Natural killer cell treated with Interleukin-12 subunit alpha and Interleukin-12 subunit beta and Interleukin-15 and Interleukin-18, amount 100 ng/mL, for 72 hours (primary cell): ENCODE measurements at regions not wholly inside any gene's neighbourhood (a gene's known extent, or its start where the extent isn't known, plus 50 kb on each side); places are given as distances from the start of the nearest gene placed in this dataset.
"Not testable (repeated sequence)": the region's sequence is repeated elsewhere in the genome, so short reads cannot be mapped to it uniquely, and the experiment has no call there.

Experiments used
- ATAC-seq, 2 donors: fragments of 150-1000 bp; cut with Tn5 transposase in 1 of 2; sonication (Bioruptor Pico), chemical (Tn5 transposase) in 1 of 2; 2 replicates each; pipeline ENCODE4 v1.10.0; 2021
- DNase-seq: peaks from one replicate; pipeline ENCODE4 v3.0.0; 2022; ENCODE audit warnings: low spot score
- H3K27ac Mint-ChIP-seq, 2 donors: 1 replicate in 1 of 2; 2 replicates in 1 of 2; pipeline ENCODE4 v1.8.0; 2022; ENCODE audit warnings: mixed read lengths in 2 of 2, mild to moderate bottlenecking in 1 of 2, moderate library complexity in 1 of 2
- H3K27me3 Mint-ChIP-seq, 2 donors: 1 replicate in 1 of 2; 2 replicates in 1 of 2; pipeline ENCODE4 v1.8.0; 2022; ENCODE audit warnings: mixed read lengths in 2 of 2
- H3K36me3 Mint-ChIP-seq: one replicate; pipeline ENCODE4 v1.8.0; 2022; ENCODE audit warnings: mixed read lengths
- H3K4me1 Mint-ChIP-seq, 2 donors: 1 replicate in 1 of 2; 2 replicates in 1 of 2; pipeline ENCODE4 v1.8.0; 2022; ENCODE audit warnings: low read depth in 2 of 2, mixed read lengths in 2 of 2, mild to moderate bottlenecking in 1 of 2
- H3K4me3 Mint-ChIP-seq: one replicate; pipeline ENCODE4 v1.8.0; 2022; ENCODE audit warnings: mixed read lengths
- H3K9me3 Mint-ChIP-seq: 2 replicates; pipeline ENCODE4 v1.8.0; 2022; ENCODE audit warnings: mixed read lengths

DNA sequence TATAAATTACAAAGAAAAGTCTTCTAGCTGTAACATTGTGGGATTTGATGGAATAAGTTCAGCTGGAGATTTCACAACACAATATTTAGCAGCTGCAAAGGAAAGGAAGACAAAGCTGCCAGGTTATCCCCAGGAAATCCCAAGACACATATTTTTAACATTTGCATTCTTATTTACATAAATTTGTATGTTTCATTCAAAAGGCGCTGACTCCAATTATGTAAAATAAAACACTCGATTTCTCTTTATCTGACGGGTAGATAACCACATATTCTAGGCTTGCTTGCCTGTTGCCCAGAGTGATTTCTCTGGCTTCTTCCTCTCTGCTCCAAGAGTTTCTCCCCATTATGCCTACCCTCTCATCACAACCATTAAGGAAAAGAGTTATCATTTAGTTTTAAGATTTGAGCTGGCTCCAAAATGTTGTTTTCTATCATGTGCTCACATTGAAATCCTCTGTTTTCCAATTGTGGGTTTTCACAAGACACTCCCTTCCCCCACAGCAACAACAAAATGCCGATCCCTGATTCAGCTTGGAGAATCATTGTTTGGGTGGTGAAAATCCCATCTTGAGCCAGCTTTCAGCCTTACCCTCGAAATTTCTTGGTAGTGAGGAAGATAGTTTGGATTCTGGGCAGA lies 128.2 kb upstream of the RASGEF1B start:
- H3K27ac Mint-ChIP-seq, result no peak overlapping the region
- ATAC-seq (no peak), DNase-seq (no peak)
- H3K4me3 Mint-ChIP-seq, result no peak overlapping the region
- H3K36me3 Mint-ChIP-seq, result no peaks in the 10 kb centered on the region
- peaks cover 0 to 3% of the 10 kb centered on the region in 2 donors for H3K4me1 Mint-ChIP-seq
- no peaks in the 10 kb centered on the region for H3K9me3 Mint-ChIP-seq
- peaks cover 9 to 15% of the 10 kb centered on the region in 2 donors for H3K27me3 Mint-ChIP-seq

GRCh38 chr4:81595798-81596610 lies 124.3 kb upstream of the RASGEF1B start:
- no peak for DNase-seq
- peaks cover 7 to 18% of the 10 kb centered on the region in 2 donors for H3K27me3 Mint-ChIP-seq
- no peak overlapping the region for H3K4me3 Mint-ChIP-seq
- H3K27ac Mint-ChIP-seq, result no peak overlapping the region
- no peaks in the 10 kb centered on the region for H3K36me3 Mint-ChIP-seq
- no peak for ATAC-seq
- peaks cover 0 to 3% of the 10 kb centered on the region in 2 donors for H3K4me1 Mint-ChIP-seq
- H3K9me3 Mint-ChIP-seq, result peaks cover 2% of the 10 kb centered on the region

GRCh38 chr4:81595287-81595686 lies 123.6 kb upstream of the RASGEF1B start:
- Mint-ChIP-seq H3K4me1 (peaks cover 0 to 3% of the 10 kb centered on the region in 2 donors), H3K36me3 (no peaks in the 10 kb centered on the region), H3K9me3 (peaks cover 2% of the 10 kb centered on the region), H3K4me3 (no peak overlapping the region), H3K27ac (no peak overlapping the region), H3K27me3 (peaks cover 6 to 18% of the 10 kb centered on the region in 2 donors)
- DNase-seq, result no peak
- no peak for ATAC-seq

DNA sequence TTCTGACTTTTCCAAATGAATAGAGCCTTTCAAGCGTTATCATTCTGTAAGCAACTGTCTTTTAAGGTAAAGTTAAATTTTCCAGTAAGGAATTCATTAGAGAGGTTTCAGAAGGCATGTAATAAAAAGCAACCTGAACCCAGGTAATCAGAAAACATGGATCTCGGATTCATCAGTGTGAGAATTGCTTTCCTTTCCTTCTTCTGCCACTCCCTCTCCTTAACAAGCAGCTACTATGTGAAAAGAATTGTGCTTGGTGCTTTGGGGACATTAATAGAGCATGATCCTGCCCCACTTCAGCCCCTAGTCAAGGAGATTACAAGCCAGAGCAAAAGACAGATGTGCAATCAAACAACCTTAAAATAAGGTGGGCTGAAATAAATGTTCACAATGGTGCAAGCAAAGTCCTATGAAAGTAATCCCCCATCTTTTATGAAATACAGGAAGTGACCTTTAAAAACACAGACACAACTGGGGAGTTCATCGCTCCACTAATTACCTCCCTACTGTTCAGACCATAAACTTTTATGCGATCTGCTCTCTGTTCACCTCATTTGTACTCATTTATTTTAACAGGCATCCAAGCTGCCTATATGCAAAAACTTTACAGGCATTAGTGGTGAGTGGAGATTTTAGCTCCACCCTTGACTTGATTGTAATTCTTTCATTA lies 122.9 kb upstream of the RASGEF1B start:
- Mint-ChIP-seq H3K4me1 (no peaks in the 10 kb centered on the region), H3K36me3 (no peaks in the 10 kb centered on the region), H3K4me3 (no peak overlapping the region), H3K27me3 (peaks cover 0 to 12% of the 10 kb centered on the region in 2 donors), H3K9me3 (peaks cover 2% of the 10 kb centered on the region), H3K27ac (no peak overlapping the region)
- ATAC-seq (no peak), DNase-seq (no peak)

DNA sequence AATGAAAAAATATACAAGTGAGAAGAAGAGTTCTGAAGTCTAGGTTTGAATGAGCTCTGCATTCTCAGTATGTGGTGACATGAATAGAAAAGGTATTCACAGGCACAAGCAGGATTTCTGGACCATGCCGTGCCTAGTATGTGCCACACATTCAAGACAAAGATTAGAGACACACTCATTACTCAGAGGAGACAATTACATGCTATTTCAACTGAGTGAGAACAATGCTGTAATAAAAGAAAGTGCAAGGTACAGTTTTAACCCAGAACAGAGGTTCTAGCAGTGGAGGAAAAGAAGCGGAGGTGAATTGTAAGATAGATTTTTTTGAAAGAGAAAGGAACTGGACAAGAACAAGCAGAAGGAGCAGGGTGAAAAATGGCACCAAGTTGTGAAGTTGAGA lies 121.0 kb upstream of the RASGEF1B start:
- no peak overlapping the region for H3K27ac Mint-ChIP-seq
- H3K36me3 Mint-ChIP-seq, result no peaks in the 10 kb centered on the region
- ATAC-seq (no peak), DNase-seq (no peak)
- no peak overlapping the region for H3K4me3 Mint-ChIP-seq
- no peaks in the 10 kb centered on the region for H3K4me1 Mint-ChIP-seq
- H3K27me3 Mint-ChIP-seq, result peaks cover 0 to 11% of the 10 kb centered on the region in 2 donors
- peaks cover 2% of the 10 kb centered on the region for H3K9me3 Mint-ChIP-seq

DNA sequence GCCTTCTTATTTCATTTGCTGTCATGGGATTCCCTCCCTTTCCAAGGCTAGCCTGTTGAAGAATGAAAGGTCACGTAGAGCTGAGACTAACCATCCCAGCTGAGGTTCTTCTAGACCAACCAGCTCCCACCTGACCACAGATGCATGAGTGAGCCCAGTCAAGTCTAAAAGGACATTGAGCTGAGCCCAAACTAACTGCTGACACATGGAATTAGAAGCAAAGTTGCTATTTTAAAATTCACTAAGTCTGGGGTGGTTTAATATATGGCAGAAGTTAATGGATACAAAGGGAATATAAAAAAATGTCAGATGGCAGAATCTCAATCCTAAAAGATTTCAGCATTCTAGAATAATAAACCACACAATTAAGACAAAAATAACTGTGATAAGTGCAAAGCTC lies 118.9 kb upstream of the RASGEF1B start:
- Mint-ChIP-seq H3K36me3 (no peaks in the 10 kb centered on the region), H3K27ac (no peak overlapping the region), H3K4me1 (no peaks in the 10 kb centered on the region), H3K9me3 (peaks cover 2% of the 10 kb centered on the region), H3K27me3 (peaks cover 2 to 19% of the 10 kb centered on the region in 2 donors), H3K4me3 (no peak overlapping the region)
- ATAC-seq (no peak), DNase-seq (no peak)

GRCh38 chr4:81589262-81589661 lies 117.6 kb upstream of the RASGEF1B start:
- peaks cover 2% of the 10 kb centered on the region for H3K9me3 Mint-ChIP-seq
- H3K4me1 Mint-ChIP-seq, result no peaks in the 10 kb centered on the region
- H3K27ac Mint-ChIP-seq, result no peak overlapping the region
- no peak overlapping the region for H3K4me3 Mint-ChIP-seq
- ATAC-seq (no peak), DNase-seq (no peak)
- no peaks in the 10 kb centered on the region for H3K36me3 Mint-ChIP-seq
- peaks cover 2 to 20% of the 10 kb centered on the region in 2 donors for H3K27me3 Mint-ChIP-seq

DNA sequence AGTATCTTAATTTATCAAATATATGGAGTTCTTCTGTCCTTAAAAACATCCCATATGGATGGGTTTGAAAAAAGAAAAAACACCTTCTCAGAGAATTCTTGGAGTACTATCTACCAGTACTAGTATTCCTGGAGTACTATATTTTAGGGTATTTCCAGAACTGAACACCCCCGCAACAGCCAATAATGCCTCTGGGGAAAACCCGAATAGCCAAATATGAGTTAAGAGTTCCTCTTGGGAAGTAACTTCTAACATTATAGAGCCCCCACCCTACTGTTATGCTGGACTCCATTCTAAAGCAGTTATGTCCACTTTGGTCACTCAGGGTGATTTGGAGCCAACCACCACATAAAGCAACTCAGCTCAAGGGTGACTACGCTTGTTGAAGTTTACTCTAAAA lies 115.0 kb upstream of the RASGEF1B start:
- H3K27me3 Mint-ChIP-seq, result peaks cover 2 to 9% of the 10 kb centered on the region in 2 donors
- ATAC-seq (no peak), DNase-seq (no peak)
- no peak overlapping the region for H3K4me3 Mint-ChIP-seq
- no peaks in the 10 kb centered on the region for H3K36me3 Mint-ChIP-seq
- no peak overlapping the region for H3K27ac Mint-ChIP-seq
- H3K4me1 Mint-ChIP-seq, result no peaks in the 10 kb centered on the region
- no peaks in the 10 kb centered on the region for H3K9me3 Mint-ChIP-seq

GRCh38 chr4:81580994-81581374 lies 109.3 kb upstream of the RASGEF1B start:
- not testable (repeated sequence) for H3K4me1 Mint-ChIP-seq, H3K4me3 Mint-ChIP-seq, ATAC-seq, H3K36me3 Mint-ChIP-seq, H3K9me3 Mint-ChIP-seq, DNase-seq, H3K27ac Mint-ChIP-seq
- H3K27me3 Mint-ChIP-seq, result peaks cover 8 to 12% of the 10 kb centered on the region in 2 donors

- ATAC-seq, result no peak
- Mint-ChIP-seq H3K4me3 (no peak overlapping the region), H3K27me3 (peaks cover 7 to 8% of the 10 kb centered on the region in 2 donors), H3K27ac (no peak overlapping the region), H3K36me3 (no peaks in the 10 kb centered on the region), H3K4me1 (no peaks in the 10 kb centered on the region), H3K9me3 (no peaks in the 10 kb centered on the region)
- DNase-seq, result no peak
These were observed 108.8 kb upstream of the RASGEF1B start for GRCh38 chr4:81580346-81580993.

GRCh38 chr4:81577392-81577791 lies 105.7 kb upstream of the RASGEF1B start:
- no peaks in the 10 kb centered on the region for H3K36me3 Mint-ChIP-seq
- peak overlapping the region in 1 of 2 donors; percentile 30 for H3K27ac Mint-ChIP-seq
- no peaks in the 10 kb centered on the region for H3K4me1 Mint-ChIP-seq
- DNase-seq (no peak), ATAC-seq (no peak)
- no peaks in the 10 kb centered on the region for H3K9me3 Mint-ChIP-seq
- peaks cover 7 to 8% of the 10 kb centered on the region in 2 donors for H3K27me3 Mint-ChIP-seq
- H3K4me3 Mint-ChIP-seq, result no peak overlapping the region

- Mint-ChIP-seq H3K4me3 (no peak overlapping the region), H3K27me3 (peaks cover 7 to 8% of the 10 kb centered on the region in 2 donors), H3K4me1 (no peaks in the 10 kb centered on the region), H3K27ac (no peak overlapping the region), H3K9me3 (no peaks in the 10 kb centered on the region), H3K36me3 (no peaks in the 10 kb centered on the region)
- DNase-seq, result no peak
- no peak for ATAC-seq
These were observed 103.3 kb upstream of the RASGEF1B start for GRCh38 chr4:81574991-81575390.

GRCh38 chr4:81573840-81574239 lies 102.1 kb upstream of the RASGEF1B start:
- Mint-ChIP-seq H3K27me3 (peaks cover 5 to 7% of the 10 kb centered on the region in 2 donors), H3K36me3 (no peaks in the 10 kb centered on the region)

More at GRCh38 chr4:81573840-81574239, 102.1 kb upstream of the RASGEF1B start:
- ATAC-seq (no peak), DNase-seq (no peak)
- Mint-ChIP-seq H3K4me1 (no peaks in the 10 kb centered on the region), H3K9me3 (no peaks in the 10 kb centered on the region), H3K4me3 (no peak overlapping the region), H3K27ac (no peak overlapping the region)
